Astrocyte (in vitro differentiated cells and primary cell): ENCODE measurements at regions not wholly inside any gene's neighbourhood (a gene's known extent, or its start where the extent isn't known, plus 50 kb on each side); places are given as distances from the start of the nearest gene placed in this dataset.

Experiments used
- EZH2 ChIP-seq: IDR thresholded peaks from 2 replicates; pipeline ENCODE4 v1.6.1; 2012; ENCODE audit warnings: mild to moderate bottlenecking, low read length, inconsistent platforms; ENCODE audit not compliant: insufficient read depth
- TF ChIP-seq, protein P1 (sequence below): IDR thresholded peaks from 2 replicates; pipeline ENCODE4 v1.5.1; 2011; ENCODE audit warnings: low read depth, mild to moderate bottlenecking, inconsistent platforms, low read length, moderate library complexity; ENCODE audit not compliant: insufficient read depth

DNA sequence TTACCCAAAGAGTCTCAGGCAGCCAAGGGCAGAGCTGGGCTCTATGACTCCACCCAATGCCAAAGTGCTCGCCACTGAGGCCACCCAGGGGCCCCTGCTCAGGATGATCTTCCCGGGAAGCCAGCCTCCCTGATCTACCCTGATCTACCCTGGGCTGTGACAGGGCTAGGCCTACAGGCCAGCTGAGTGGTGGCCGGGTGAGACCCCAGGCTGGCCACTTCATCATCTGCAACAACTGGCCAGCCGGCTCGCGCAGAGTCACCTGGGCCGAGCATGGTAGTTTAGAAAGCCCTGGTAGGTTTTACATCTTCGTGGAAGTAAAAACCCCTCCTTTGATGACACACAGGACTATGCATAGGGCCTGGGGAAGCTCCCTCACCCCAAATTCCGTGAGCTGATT lies 276.3 kb downstream of the NDUFA10 start:
- TF ChIP-seq EZH2 = no peak
- TF ChIP-seq, protein P1, sequence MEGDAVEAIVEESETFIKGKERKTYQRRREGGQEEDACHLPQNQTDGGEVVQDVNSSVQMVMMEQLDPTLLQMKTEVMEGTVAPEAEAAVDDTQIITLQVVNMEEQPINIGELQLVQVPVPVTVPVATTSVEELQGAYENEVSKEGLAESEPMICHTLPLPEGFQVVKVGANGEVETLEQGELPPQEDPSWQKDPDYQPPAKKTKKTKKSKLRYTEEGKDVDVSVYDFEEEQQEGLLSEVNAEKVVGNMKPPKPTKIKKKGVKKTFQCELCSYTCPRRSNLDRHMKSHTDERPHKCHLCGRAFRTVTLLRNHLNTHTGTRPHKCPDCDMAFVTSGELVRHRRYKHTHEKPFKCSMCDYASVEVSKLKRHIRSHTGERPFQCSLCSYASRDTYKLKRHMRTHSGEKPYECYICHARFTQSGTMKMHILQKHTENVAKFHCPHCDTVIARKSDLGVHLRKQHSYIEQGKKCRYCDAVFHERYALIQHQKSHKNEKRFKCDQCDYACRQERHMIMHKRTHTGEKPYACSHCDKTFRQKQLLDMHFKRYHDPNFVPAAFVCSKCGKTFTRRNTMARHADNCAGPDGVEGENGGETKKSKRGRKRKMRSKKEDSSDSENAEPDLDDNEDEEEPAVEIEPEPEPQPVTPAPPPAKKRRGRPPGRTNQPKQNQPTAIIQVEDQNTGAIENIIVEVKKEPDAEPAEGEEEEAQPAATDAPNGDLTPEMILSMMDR = no peak
